ENCODE measurements at regions not wholly inside any gene's neighbourhood (a gene's known extent, or its start where the extent isn't known, plus 50 kb on each side); places are given as distances from the start of the nearest gene placed in this dataset.

DNA sequence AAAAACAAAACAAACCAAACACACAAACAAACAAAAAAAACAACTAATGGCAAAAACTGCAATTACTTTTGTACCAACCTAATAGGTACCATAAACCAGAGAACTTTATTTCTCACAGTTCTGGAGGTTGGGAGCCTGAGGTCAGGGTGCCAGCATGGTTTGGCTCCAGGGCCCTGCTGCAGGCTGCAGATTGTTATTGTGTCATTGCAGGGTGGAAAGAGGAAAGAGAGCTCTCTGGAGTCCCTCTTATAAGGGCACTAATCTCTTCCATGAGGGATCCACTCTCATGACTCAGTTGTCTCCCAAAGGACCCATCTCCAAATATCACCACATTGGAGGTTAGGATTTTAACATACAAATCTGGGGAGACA lies 64.9 kb upstream of the CPEB4 start:
- peaks cover 1 to 21% (median 11%) of the 10 kb centered on the region in 7 donors for H3K9me3 Mint-ChIP-seq
- ATAC-seq (ENCODE audit: low read depth in 2 of 2) (no peak), DNase-seq (no peak)
- H3K27me3 Mint-ChIP-seq = no peaks in the 10 kb centered on the region
- peaks cover 8 to 18% of the 10 kb centered on the region in 2 donors for H3K36me3 Mint-ChIP-seq
- H3K4me1 Mint-ChIP-seq = peaks cover 61 to 94% (median 68%) of the 10 kb centered on the region in 3 donors
- H3K4me3 Mint-ChIP-seq = peak overlapping the region in 4 of 8 donors; percentile 29 to 87 (median 68)
- peak overlapping the region in 5 of 6 donors; percentile 84 to 97 (median 95) for H3K27ac Mint-ChIP-seq

DNA sequence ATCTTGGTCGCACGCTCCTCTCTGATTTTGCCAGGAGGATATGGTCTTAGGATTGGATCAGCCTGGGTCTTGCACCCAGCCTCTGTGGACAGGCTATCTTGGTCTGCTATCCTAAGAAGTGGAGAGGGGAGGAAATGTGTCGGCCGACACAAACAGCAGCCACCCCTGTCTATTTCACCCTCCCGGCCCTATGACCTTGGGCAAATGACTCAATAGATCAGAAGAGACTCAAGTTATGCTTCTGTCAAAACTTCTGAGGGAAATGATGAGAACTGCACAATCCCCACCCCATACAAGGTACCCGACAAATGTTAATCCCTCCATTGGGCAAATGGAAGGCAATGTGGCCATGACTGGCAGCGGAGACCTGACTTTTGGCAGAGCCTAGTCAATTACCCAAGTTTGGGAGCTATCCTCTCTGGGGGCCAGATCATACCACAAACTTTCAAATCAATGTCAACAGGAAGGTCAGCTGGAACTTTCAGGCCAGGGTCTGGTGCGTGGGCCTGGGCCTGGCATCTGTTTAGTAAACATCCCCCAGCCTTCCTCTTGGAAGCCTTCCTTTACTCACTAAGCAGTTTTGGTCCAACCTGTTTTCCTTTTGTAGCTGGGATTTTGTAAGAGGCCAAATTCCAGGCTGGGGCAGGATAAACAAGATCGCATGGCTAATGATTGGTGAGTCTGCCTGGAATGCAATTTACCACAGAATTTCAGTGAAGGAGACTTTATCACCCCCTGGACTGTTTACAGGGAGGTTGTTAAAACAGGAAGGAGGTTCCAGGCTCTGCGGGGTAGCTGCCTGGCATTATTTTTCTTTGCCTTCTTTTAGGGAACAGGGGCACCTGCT lies 64.2 kb upstream of the CPEB4 start:
- H3K27me3 Mint-ChIP-seq = no peaks in the 10 kb centered on the region
- H3K4me3 Mint-ChIP-seq = peak overlapping the region in 5 of 8 donors; percentile 29 to 87 (median 66)
- H3K36me3 Mint-ChIP-seq = peaks cover 7 to 15% of the 10 kb centered on the region in 2 donors
- peaks cover 0 to 21% (median 10%) of the 10 kb centered on the region in 7 donors for H3K9me3 Mint-ChIP-seq
- H3K27ac Mint-ChIP-seq = peak overlapping the region; percentile 84 to 97 (median 89)
- DNase-seq (no peak), ATAC-seq (ENCODE audit: low read depth in 2 of 2) (no peak)
- peaks cover 65 to 94% (median 68%) of the 10 kb centered on the region in 3 donors for H3K4me1 Mint-ChIP-seq

DNA sequence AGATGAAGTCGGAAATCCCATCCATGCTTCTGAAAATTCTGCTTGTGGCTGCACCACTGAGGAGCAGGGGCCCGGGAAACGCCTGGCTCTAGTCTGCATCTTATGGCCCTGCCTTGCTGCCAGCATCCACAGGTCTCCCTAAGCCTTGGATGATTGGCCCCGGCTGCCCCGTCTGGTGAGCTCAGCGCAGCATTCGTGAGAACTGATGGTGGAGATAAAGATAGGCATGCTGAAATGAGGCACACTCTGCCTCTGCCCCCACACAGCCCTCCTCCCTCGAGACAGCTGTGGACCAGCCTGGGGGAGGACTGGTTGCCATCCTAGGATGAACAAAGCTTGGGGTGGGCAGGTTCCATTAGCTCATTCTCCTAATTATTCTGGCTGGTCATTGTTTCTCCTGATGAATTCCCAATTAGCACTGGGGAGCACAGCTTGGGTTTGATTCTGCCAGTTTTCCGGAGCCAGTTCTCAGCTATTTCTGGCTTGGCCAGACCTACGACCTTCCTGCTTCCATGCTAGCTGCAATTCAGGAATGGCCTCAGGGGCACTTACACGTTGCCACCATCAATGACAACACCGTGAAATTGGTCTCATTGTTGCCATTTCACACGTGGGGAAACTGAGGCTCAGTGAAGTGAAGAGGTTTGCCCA lies 62.8 kb upstream of the CPEB4 start:
- Mint-ChIP-seq H3K4me1 (peaks cover 71 to 93% (median 72%) of the 10 kb centered on the region in 3 donors), H3K27ac (peak overlapping the region in 2 of 6 donors; percentile 15 to 95), H3K27me3 (no peaks in the 10 kb centered on the region), H3K9me3 (peaks cover 0 to 8% (median 4%) of the 10 kb centered on the region in 7 donors), H3K36me3 (peaks cover under 1 to 8% of the 10 kb centered on the region in 2 donors), H3K4me3 (no peak overlapping the region)
- ATAC-seq (ENCODE audit: low read depth in 2 of 2) = no peak
- no peak for DNase-seq

DNA sequence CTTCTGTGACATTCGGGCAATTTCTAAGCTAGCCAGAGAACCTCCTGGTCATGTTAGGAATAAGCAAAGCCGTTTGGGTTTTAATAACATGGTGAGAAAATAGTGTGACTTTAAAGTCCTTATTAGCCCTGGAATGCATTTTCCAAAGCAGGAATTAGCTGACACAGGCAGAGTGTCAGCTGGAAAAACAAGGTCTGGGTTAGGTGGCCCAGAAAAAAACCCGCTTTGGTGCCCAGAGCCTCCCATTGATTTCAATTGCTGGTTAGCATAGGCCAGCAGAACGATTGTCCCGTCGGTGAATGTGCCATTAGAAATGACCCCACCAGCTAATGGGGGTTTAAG lies 62.1 kb upstream of the CPEB4 start:
- H3K27me3 Mint-ChIP-seq = no peaks in the 10 kb centered on the region
- H3K4me1 Mint-ChIP-seq = peaks cover 68 to 93% (median 69%) of the 10 kb centered on the region in 3 donors
- H3K9me3 Mint-ChIP-seq = peaks cover 0 to 7% (median 4%) of the 10 kb centered on the region in 7 donors
- H3K27ac Mint-ChIP-seq = peak overlapping the region in 3 of 6 donors; percentile 21 to 67 (median 37)
- DNase-seq (no peak), ATAC-seq (ENCODE audit: low read depth in 2 of 2) (no peak)
- no peak overlapping the region for H3K4me3 Mint-ChIP-seq
- H3K36me3 Mint-ChIP-seq = peaks cover 0 to 8% of the 10 kb centered on the region in 2 donors

DNA sequence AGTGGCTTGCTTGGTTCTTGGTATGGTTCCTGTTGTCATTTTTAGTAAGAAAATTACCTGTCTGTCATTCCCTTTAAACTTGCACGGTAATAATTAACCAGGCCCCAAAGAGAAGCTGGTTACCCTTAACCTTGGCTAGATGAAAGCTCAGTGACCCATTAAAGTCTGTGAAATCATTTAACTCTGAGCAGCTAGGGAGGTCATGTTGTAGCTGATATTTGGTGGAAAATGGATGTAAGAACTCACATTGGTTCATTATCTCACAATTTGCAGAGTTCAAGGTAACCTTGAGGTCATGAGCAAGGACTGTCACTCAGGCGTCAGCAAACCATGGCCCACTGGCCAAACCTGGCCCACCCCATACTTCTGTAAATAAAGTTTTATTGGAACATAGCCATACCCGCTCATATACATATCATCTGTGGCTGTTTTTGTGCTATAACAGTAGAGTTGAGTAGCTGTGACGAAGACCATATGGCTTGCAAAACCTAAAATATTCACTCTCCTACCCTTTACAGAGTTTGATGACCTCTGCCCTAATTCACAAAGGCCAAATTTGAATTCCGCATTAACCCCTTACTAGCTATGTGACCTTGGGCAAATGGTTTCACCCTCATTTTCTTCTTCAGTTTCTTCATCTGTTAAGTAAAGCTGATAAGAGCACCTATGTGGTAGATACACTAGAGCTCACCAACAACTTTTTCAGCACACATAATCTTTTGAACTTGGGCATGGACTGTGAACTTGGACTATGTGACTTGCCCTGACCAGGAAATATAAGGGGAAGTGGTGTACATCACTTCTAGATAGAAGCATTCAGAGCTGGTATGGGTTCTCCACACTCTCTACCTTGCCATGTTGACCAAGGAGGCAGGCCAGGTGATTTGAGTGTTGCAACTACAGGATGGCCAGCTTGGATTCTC lies 61.5 kb upstream of the CPEB4 start:
- peaks cover 68 to 91% (median 69%) of the 10 kb centered on the region in 3 donors for H3K4me1 Mint-ChIP-seq
- H3K9me3 Mint-ChIP-seq = peaks cover 0 to 7% (median 4%) of the 10 kb centered on the region in 7 donors
- peak overlapping the region in 5 of 6 donors; percentile 8 to 67 (median 21) for H3K27ac Mint-ChIP-seq
- ATAC-seq (ENCODE audit: low read depth in 2 of 2) (no peak), DNase-seq (no peak)
- H3K36me3 Mint-ChIP-seq = peaks cover 0 to 8% of the 10 kb centered on the region in 2 donors
- no peaks in the 10 kb centered on the region for H3K27me3 Mint-ChIP-seq
- H3K4me3 Mint-ChIP-seq = no peak overlapping the region

DNA sequence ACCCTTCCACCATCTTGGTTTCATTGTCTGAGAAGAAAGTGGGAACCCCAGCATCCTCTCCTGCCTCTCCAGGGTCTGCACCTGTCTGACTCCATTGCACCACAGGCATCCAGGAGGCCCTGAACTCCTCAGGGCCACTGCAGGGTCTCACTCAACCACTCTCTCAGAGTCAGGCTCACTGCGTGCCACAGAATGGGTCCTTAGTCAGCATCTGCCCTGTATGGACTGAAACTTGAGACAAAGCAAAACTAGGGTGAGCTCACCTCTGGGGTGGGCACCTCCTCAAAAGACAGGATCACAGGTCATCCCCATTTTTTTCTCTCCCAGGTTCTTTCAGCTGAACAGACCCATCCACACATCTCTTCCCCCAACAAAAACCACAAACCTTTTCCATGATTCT lies 59.2 kb upstream of the CPEB4 start:
- Mint-ChIP-seq H3K9me3 (peaks cover 0 to 7% (median 2%) of the 10 kb centered on the region in 7 donors), H3K36me3 (peaks cover 0 to 8% of the 10 kb centered on the region in 2 donors), H3K27ac (peak overlapping the region in 2 of 6 donors; percentile 37 to 57), H3K4me1 (peaks cover 65 to 84% (median 68%) of the 10 kb centered on the region in 3 donors), H3K4me3 (peak overlapping the region in 1 of 8 donors; percentile 39), H3K27me3 (no peaks in the 10 kb centered on the region)
- DNase-seq = no peak
- ATAC-seq (ENCODE audit: low read depth in 2 of 2) = no peak

DNA sequence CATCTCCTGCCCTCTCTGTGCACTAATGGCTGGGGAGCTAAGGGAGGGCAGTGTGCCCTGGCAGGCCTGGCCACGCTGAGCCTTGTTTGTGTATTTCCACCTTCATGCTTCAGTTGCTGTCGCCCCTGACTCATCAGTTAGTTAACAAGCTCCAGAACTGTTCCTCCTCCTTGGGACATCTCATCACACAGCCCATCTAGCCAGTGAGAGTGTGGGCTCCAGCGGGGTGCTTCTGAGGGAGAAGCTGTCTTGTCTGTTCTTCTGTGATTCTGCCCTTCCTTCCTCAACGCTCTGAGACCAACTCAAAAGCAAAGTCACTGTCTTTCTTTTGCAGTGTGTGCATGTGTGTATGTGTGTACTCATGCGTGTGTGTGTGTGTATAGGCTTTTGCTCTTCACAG lies 58.3 kb upstream of the CPEB4 start:
- H3K27ac Mint-ChIP-seq = peak overlapping the region; percentile 4 to 75 (median 38)
- peak overlapping the region in 5 of 8 donors; percentile 1 to 77 (median 45) for H3K4me3 Mint-ChIP-seq
- peak; percentile 47 to 72 for ATAC-seq (ENCODE audit: low read depth in 2 of 2)
- no peaks in the 10 kb centered on the region for H3K27me3 Mint-ChIP-seq
- DNase-seq = no peak
- H3K36me3 Mint-ChIP-seq = peaks cover 0 to 8% of the 10 kb centered on the region in 2 donors
- H3K9me3 Mint-ChIP-seq = peaks cover 0 to 7% (median 2%) of the 10 kb centered on the region in 7 donors
- H3K4me1 Mint-ChIP-seq = peaks cover 59 to 77% (median 62%) of the 10 kb centered on the region in 3 donors

DNA sequence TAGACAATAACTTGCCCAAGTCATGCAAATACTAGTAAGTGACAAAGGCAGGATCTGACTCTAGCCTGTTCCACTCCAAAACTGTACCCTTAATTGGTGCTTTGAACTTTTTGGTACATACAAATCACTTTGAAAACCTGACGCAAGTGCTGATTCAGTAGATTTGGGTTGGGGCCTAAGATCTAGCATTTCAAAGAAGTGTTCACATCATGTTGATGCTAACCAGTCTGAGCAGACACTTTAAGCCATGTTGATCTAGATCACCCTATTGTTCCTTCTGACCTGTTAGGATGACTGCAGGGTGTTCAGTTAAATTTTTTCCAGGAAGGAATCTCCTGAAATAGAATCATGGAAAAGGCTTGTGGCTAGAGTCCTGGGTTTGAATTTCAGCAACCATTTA lies 57.7 kb upstream of the CPEB4 start:
- Mint-ChIP-seq H3K4me1 (peaks cover 57 to 77% (median 58%) of the 10 kb centered on the region in 3 donors), H3K4me3 (peak overlapping the region in 2 of 8 donors; percentile 16 to 54), H3K36me3 (peaks cover 0 to 8% of the 10 kb centered on the region in 2 donors), H3K27me3 (no peaks in the 10 kb centered on the region), H3K9me3 (peaks cover 0 to 7% (median 2%) of the 10 kb centered on the region in 7 donors), H3K27ac (no peak overlapping the region)
- no peak for ATAC-seq (ENCODE audit: low read depth in 2 of 2)
- no peak for DNase-seq

DNA sequence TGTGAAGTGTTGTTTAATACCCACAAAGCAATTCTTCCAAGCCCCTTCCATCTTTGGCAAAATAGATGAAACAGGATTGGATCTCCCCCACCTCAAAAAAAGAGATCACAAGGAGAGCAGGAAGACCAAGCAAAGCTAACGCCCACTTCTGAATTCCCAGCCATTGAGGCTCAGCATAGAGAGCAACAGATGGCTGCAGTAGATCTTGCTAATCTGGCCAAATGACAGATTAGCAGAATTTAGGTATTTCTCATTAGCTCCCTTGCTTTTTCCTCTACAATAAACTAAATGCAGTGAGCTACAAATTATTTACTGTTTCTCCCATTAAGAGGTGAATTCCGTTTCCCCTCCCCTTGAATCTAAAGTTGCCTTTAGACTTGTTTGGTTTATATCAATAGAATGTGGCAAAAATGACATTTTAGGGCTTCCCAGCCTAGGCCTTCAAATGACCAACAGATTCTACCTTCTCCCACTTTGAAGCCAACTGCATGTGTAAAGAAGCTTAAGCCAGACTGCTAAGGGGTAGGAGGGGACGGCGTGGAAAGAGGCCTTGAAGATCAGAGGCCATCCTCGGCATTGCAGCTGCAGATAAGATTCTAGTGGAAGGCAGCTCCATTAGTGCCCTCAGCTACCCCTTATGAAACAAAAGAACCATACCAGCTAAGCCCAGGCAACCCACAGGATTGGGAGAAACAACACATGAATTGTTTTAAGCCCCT lies 56.8 kb upstream of the CPEB4 start:
- DNase-seq = no peak
- no peak for ATAC-seq (ENCODE audit: low read depth in 2 of 2)
- Mint-ChIP-seq H3K4me3 (peak overlapping the region in 1 of 8 donors; percentile 15), H3K4me1 (peaks cover 54 to 74% (median 62%) of the 10 kb centered on the region in 3 donors), H3K27me3 (no peaks in the 10 kb centered on the region), H3K9me3 (peaks cover 0 to 7% (median 2%) of the 10 kb centered on the region in 7 donors), H3K27ac (peak overlapping the region in 1 of 6 donors; percentile 17), H3K36me3 (peaks cover 0 to 8% of the 10 kb centered on the region in 2 donors)

DNA sequence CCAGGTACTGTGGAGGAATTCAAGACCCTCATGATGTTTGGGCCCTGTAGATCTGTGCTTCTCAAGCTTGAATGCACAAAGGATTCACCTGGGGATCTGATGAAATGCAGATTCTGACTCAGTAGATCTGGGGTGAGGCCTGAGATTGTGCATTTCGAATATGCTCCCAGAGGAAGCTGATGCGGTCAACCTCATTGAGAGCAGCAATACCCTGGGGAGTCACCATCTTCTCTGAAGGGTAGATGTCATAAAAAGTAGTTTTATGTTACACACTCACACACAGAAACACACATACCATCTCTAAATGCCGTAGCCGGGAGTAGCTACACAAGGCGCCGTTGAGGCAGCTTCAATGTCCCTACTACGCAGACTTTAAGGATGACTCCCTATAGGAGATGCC lies 55.8 kb upstream of the CPEB4 start:
- ATAC-seq (ENCODE audit: low read depth in 2 of 2) = peak; percentile 57 to 61
- peak overlapping the region in 7 of 8 donors; percentile 30 to 70 (median 59) for H3K4me3 Mint-ChIP-seq
- peaks cover 0 to 7% of the 10 kb centered on the region in 2 donors for H3K36me3 Mint-ChIP-seq
- H3K9me3 Mint-ChIP-seq = peaks cover 0 to 7% (median 2%) of the 10 kb centered on the region in 7 donors
- peaks cover 54 to 65% (median 57%) of the 10 kb centered on the region in 3 donors for H3K4me1 Mint-ChIP-seq
- H3K27me3 Mint-ChIP-seq = no peaks in the 10 kb centered on the region
- DNase-seq = no peak
- peak overlapping the region in 2 of 6 donors; percentile 85 to 88 for H3K27ac Mint-ChIP-seq

DNA sequence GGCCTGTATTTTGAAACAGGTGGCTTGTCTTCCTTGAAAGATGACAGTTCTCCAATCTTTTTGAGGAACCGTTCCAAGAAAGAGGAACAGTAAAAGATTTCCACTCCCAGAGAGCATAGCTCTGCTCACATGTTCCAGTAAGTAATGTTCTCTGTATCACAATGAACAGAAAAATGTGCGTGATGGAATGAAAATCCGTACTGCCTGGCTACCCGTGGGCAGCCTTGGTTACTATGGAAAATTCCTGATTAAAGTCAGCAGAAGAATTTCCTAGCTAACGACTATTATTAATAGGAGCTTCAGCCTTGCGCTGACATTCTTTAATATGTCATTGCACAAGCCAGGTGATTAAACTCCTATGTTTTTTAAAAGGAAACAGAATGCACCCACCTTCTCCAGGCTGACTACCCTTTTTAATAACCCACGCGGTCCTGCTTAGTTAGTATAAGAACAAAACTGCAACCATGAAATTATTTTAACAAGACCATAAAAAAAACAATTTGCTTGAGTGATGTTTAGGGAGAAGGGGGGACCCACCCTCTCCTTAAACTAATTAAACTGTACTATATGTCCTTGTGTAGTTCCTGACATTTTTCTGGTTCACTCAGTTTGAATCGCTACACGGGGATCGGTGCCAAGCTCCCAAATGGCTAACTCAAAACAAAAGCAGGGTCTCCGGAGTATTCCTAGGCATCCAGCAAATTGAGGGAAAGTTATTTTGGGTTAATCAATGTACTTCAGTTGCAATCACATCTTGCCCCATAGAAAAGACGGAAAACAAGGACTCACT lies 54.8 kb upstream of the CPEB4 start:
- Mint-ChIP-seq H3K9me3 (peaks cover 0 to 3% (median 0%) of the 10 kb centered on the region in 7 donors), H3K4me3 (peak overlapping the region in 3 of 8 donors; percentile 25 to 59 (median 59)), H3K27ac (no peak overlapping the region), H3K27me3 (no peaks in the 10 kb centered on the region), H3K4me1 (peaks cover 46 to 55% (median 50%) of the 10 kb centered on the region in 3 donors), H3K36me3 (no peaks in the 10 kb centered on the region)
- DNase-seq (no peak), ATAC-seq (ENCODE audit: low read depth in 2 of 2) (peak in 1 of 2 donors; percentile 34)

Data from naive B cell (primary cell).